SK-N-SH treated with all-trans-retinoic acid at 6 μM for 48 hours (cell line): ENCODE measurements at regions not wholly inside any gene's neighbourhood (a gene's known extent, or its start where the extent isn't known, plus 50 kb on each side); places are given as distances from the start of the nearest gene placed in this dataset.

ENCODE experiments used
- BACH2 ChIP-seq: fragments of 250-450 bp; sonication (Bioruptor Pico); IDR thresholded peaks from 2 replicates; pipeline ENCODE4 v1.9.0; 2021; ENCODE audit warnings: mild to moderate bottlenecking, borderline replicate concordance
- CREB5 ChIP-seq: fragments of 250-450 bp; sonication (Bioruptor Pico); IDR thresholded peaks from 2 replicates; pipeline ENCODE4 v1.5.1; 2020; ENCODE audit warnings: low read depth, mild to moderate bottlenecking, moderate library complexity
- ISL1 ChIP-seq: fragments of 250-450 bp; sonication (Bioruptor Pico); IDR thresholded peaks from 2 replicates; pipeline ENCODE4 v2.1.2; 2022; ENCODE audit warnings: mild to moderate bottlenecking, moderate library complexity
- OSR1 ChIP-seq: fragments of 250-450 bp; sonication (Bioruptor Pico); IDR thresholded peaks from 2 replicates; pipeline ENCODE4 v1.8.0; 2022; ENCODE audit warnings: moderate library complexity, mild to moderate bottlenecking, inconsistent platforms
- PATZ1 ChIP-seq: fragments of 250-450 bp; sonication (Bioruptor Pico); IDR thresholded peaks from 2 replicates; pipeline ENCODE4 v1.8.0; 2020; ENCODE audit warnings: mild to moderate bottlenecking, moderate library complexity, borderline replicate concordance
- SNAI2 ChIP-seq: fragments of 250-450 bp; sonication (Bioruptor Pico); IDR thresholded peaks from 2 replicates; pipeline ENCODE4 v1.5.0; 2020; ENCODE audit warnings: mild to moderate bottlenecking, moderate library complexity
- TOX ChIP-seq: fragments of 250-450 bp; sonication (Bioruptor Pico); IDR thresholded peaks from 2 replicates; pipeline ENCODE4 v1.8.0; 2021; ENCODE audit warnings: mild to moderate bottlenecking, moderate library complexity, borderline replicate concordance
- ZFP30 ChIP-seq: fragments of 450-650 bp; formaldehyde crosslinking; IDR thresholded peaks from 2 replicates; pipeline ENCODE4 v1.5.0; 2022; ENCODE audit warnings: mild to moderate bottlenecking, moderate library complexity
- ZNF8 ChIP-seq: fragments of 450-650 bp; formaldehyde crosslinking; IDR thresholded peaks from 2 replicates; pipeline ENCODE4 v1.5.0; 2020; ENCODE audit warnings: mild to moderate bottlenecking, moderate library complexity

- TF ChIP-seq PATZ1 (CRISPR knock-in tag) (no peak), ZFP30 (CRISPR knock-in tag) (no peak), BACH2 (CRISPR knock-in tag) (no peak), CREB5 (CRISPR knock-in tag) (no peak), TOX (CRISPR knock-in tag) (no peak), SNAI2 (CRISPR knock-in tag) (no peak), ISL1 (CRISPR knock-in tag) (no peak), ZNF8 (no peak), OSR1 (CRISPR knock-in tag) (no peak)
These were observed 154.9 kb downstream of the ASCL4 start for GRCh38 chr12:107929436-107929835.
